HCT116 (cell line): ENCODE measurements at regions not wholly inside any gene's neighbourhood (a gene's known extent, or its start where the extent isn't known, plus 50 kb on each side); places are given as distances from the start of the nearest gene placed in this dataset.

ENCODE experiments used
- ATAC-seq: fragments of 200-7000 bp; cut with Tn5 transposase; 2 replicates; pipeline ENCODE4 v1.9.1; 2020; ENCODE audit warnings: mild to moderate bottlenecking, moderate library complexity
- BruUV-seq: library from RNA; stranded (reverse); fragments of 400-500 nt; replicated peaks from 2 replicates; lab custom pipeline; 2021; lab: Mats Ljungman, UMichigan
- CTCF ChIA-PET: fragments of 300-600 bp; sonication (Branson Sonifier 250); formaldehyde crosslinking; loops from one replicate; lab custom pipeline; 2021; ENCODE audit warnings: antibody characterized with exemption; lab: Charles Lee
- POLR2A ChIA-PET: fragments of 300-600, 350-600 bp; sonication (Branson Sonifier 250); formaldehyde crosslinking; loops from one replicate; lab custom pipeline; 2021; ENCODE audit warnings: antibody characterized with exemption; lab: Charles Lee
- RAD21 ChIA-PET, 2 experiments: fragments of 300-600 bp; sonication (Branson Sonifier 250); formaldehyde crosslinking; loops; one replicate each; lab custom pipeline; 2023; ENCODE audit warnings: low total read pairs in 2 of 2; ENCODE audit not compliant: uncharacterized antibody in 2 of 2, unreplicated experiment in 2 of 2, low non-redundant PET in 1 of 2; lab: Charles Lee
- DNase-seq: peaks from one replicate; pipeline ENCODE4 v3.0.0-alpha.2; 2010; ENCODE audit warnings: low read depth, low spot score
- H2AFZ ChIP-seq: fragments of 200-600 bp; shearing (Covaris generic), sonication (generic); 2 replicates; pipeline ENCODE4 v1.6.1; 2017; ENCODE audit warnings: low read depth, mixed run types, mixed read lengths, antibody characterized with exemption, low read length; ENCODE audit not compliant: poor library complexity, severe bottlenecking
- H3K27ac ChIP-seq: 2 replicates; pipeline ENCODE4 v1.5.1; 2012; ENCODE audit warnings: low read depth, low read length
- H3K27me3 ChIP-seq: fragments of 200-600 bp; sonication (generic); 2 replicates; pipeline ENCODE4 v1.6.1; 2016; ENCODE audit warnings: mixed run types, low read length, mixed read lengths; ENCODE audit not compliant: insufficient read depth
- H3K36me3 ChIP-seq, 2 experiments: fragments of 200-500 bp in 1 of 2; fragments of 200-600 bp in 1 of 2; sonication (Bioruptor generic) in 1 of 2; sonication (generic) in 1 of 2; 2 replicates each; pipeline versions ENCODE4 v1.5.1 to v1.6.1; 2014 to 2016; ENCODE audit warnings: low read length in 2 of 2, inconsistent platforms in 1 of 2, mixed read lengths in 1 of 2, mixed run types in 1 of 2; ENCODE audit not compliant: insufficient read depth in 2 of 2, control insufficient read depth in 1 of 2
- H3K4me1 ChIP-seq, 2 experiments: fragments of 200-600 bp in 1 of 2; sonication (generic) in 1 of 2; 2 replicates each; pipeline versions ENCODE4 v1.5.1 to v1.6.1; 2012 to 2017; ENCODE audit warnings: low read length in 2 of 2, inconsistent platforms in 1 of 2, mild to moderate bottlenecking in 1 of 2, mixed read lengths in 1 of 2, mixed run types in 1 of 2, moderate library complexity in 1 of 2; ENCODE audit not compliant: insufficient read depth in 2 of 2, control insufficient read depth in 1 of 2
- H3K4me2 ChIP-seq: fragments of 200-600 bp; sonication (generic); 2 replicates; pipeline ENCODE4 v1.6.1; 2017; ENCODE audit warnings: mixed run types, low read length, mixed read lengths
- H3K4me3 ChIP-seq, 2 experiments: fragments of 200-600 bp in 1 of 2; sonication (generic) in 1 of 2; replicated peaks in 1 of 2; 2 replicates each; pipeline ENCODE4 v1.5.1; 2011 to 2016; ENCODE audit warnings: low read length in 2 of 2, control low read depth in 1 of 2, low read depth in 1 of 2, mild to moderate bottlenecking in 1 of 2, mixed read lengths in 1 of 2, mixed run types in 1 of 2
- H3K79me2 ChIP-seq: fragments of 200-600 bp; sonication (generic); 2 replicates; pipeline ENCODE4 v1.6.1; 2017; ENCODE audit warnings: mild to moderate bottlenecking, mixed run types, low read length, moderate library complexity, mixed read lengths; ENCODE audit not compliant: insufficient read depth
- H3K9ac ChIP-seq: fragments of 200-600 bp; sonication (generic); 2 replicates; pipeline ENCODE4 v1.6.1; 2016; ENCODE audit warnings: low read length, mixed read lengths
- H3K9me2 ChIP-seq: fragments of 200-600 bp; sonication (generic), shearing (Covaris generic); 2 replicates; pipeline ENCODE4 v1.6.1; 2017; ENCODE audit warnings: mixed run types, mild to moderate bottlenecking, moderate library complexity; ENCODE audit not compliant: insufficient read depth
- H3K9me3 ChIP-seq, 2 experiments: fragments of 200-500 bp in 1 of 2; fragments of 200-600 bp in 1 of 2; sonication (Bioruptor generic) in 1 of 2; sonication (generic) in 1 of 2; 2 replicates each; pipeline ENCODE4 v1.6.1; 2014 to 2017; ENCODE audit warnings: low read length in 2 of 2, mixed read lengths in 2 of 2, inconsistent platforms in 1 of 2, low read depth in 1 of 2, mild to moderate bottlenecking in 1 of 2, mixed run types in 1 of 2, moderate library complexity in 1 of 2; ENCODE audit not compliant: control insufficient read depth in 1 of 2, insufficient read depth in 1 of 2
- H4K20me1 ChIP-seq: fragments of 200-600 bp; sonication (generic), shearing (Covaris generic); 2 replicates; pipeline ENCODE4 v1.6.1; 2017; ENCODE audit warnings: mixed run types, mild to moderate bottlenecking, moderate library complexity; ENCODE audit not compliant: insufficient read depth
- ATF3 ChIP-seq: IDR thresholded peaks from 2 replicates; pipeline ENCODE4 v1.6.1; 2012
- EGR1 ChIP-seq: IDR thresholded peaks from 2 replicates; pipeline ENCODE4 v1.6.1; 2012; ENCODE audit warnings: low read depth
- EZH2 ChIP-seq: fragments of 200-600 bp; sonication (generic); IDR thresholded peaks from 2 replicates; pipeline ENCODE4 v1.6.1; 2017; ENCODE audit warnings: antibody characterized with exemption, mixed run types
- EZH2phosphoT487 ChIP-seq: fragments of 200-600 bp; IDR thresholded peaks from 2 replicates; pipeline ENCODE4 v1.6.1; 2018; ENCODE audit warnings: antibody characterized with exemption, borderline replicate concordance
- JUND ChIP-seq: IDR thresholded peaks from 2 replicates; pipeline ENCODE4 v1.6.1; 2012
- MAX ChIP-seq: IDR thresholded peaks from 2 replicates; pipeline ENCODE4 v1.6.1; 2012
- POLR2AphosphoS5 ChIP-seq: IDR thresholded peaks from 2 replicates; pipeline ENCODE4 v1.6.1; 2011; ENCODE audit warnings: mild to moderate bottlenecking, low read depth, low read length, moderate library complexity
- RAD21 ChIP-seq: IDR thresholded peaks from 2 replicates; pipeline ENCODE4 v1.6.1; 2012; ENCODE audit warnings: low read depth, mild to moderate bottlenecking
- SRF ChIP-seq: IDR thresholded peaks from 2 replicates; pipeline ENCODE4 v1.6.1; 2012; ENCODE audit warnings: low read depth
- YY1 ChIP-seq: IDR thresholded peaks from 2 replicates; pipeline ENCODE4 v1.6.1; 2011; ENCODE audit warnings: low read length, low read depth, moderate library complexity, mild to moderate bottlenecking; ENCODE audit not compliant: insufficient replicate concordance; ENCODE audit errors: extremely low read depth
- ZFX ChIP-seq: fragments of 450-650 bp; IDR thresholded peaks from 2 replicates; pipeline ENCODE4 v1.6.1; 2017
- intact Hi-C: fragments of 100-400 bp; cut with micrococcal nuclease; formaldehyde crosslinking; loops from 2 replicates; pipeline ENCODE4 v1.10.0; 2022
- TF ChIP-seq, protein P1 (sequence below), 3 experiments: fragments of 200-600 bp in 1 of 3; sonication (generic) in 1 of 3; IDR thresholded peaks in 2 of 3; conservative IDR thresholded peaks in 1 of 3; 2 replicates each; pipeline ENCODE4 v1.5.1; 2012 to 2017; ENCODE audit warnings: low read depth in 2 of 3, low read length in 2 of 3, antibody characterized with exemption in 1 of 3, borderline replicate concordance in 1 of 3, control low read depth in 1 of 3, mild to moderate bottlenecking in 1 of 3, mixed read lengths in 1 of 3, mixed run types in 1 of 3, moderate library complexity in 1 of 3; ENCODE audit not compliant: insufficient read depth in 1 of 3

GRCh38 chr12:114562654-114563053 lies 121.3 kb downstream of the TBX3 start:
- Histone ChIP-seq H3K9ac (no peak overlapping the region), H3K4me1 (no peaks in the 10 kb centered on the region), H3K27ac (no peak overlapping the region), H3K27me3 (peaks cover 23% of the 10 kb centered on the region), H4K20me1 (no peaks in the 10 kb centered on the region), H3K36me3 (no peaks in the 10 kb centered on the region), H3K4me2 (no peak overlapping the region), H3K9me2 (no peaks in the 10 kb centered on the region), H3K4me3 (no peak overlapping the region), H2AFZ (no peak overlapping the region), H3K79me2 (no peaks in the 10 kb centered on the region), H3K9me3 (no peaks in the 10 kb centered on the region)
- BruUV-seq = no TSS peak
- RAD21 ChIA-PET = no interaction called here
- no peak for TF ChIP-seq SRF
- TF ChIP-seq EZH2 = no peak
- no peak for TF ChIP-seq ATF3
- no peak for TF ChIP-seq POLR2AphosphoS5
- TF ChIP-seq EGR1 = no peak
- TF ChIP-seq RAD21 = no peak
- no peak for TF ChIP-seq EZH2phosphoT487
- TF ChIP-seq YY1 = no peak
- TF ChIP-seq JUND = no peak
- no peak for TF ChIP-seq MAX
- TF ChIP-seq, protein P1, sequence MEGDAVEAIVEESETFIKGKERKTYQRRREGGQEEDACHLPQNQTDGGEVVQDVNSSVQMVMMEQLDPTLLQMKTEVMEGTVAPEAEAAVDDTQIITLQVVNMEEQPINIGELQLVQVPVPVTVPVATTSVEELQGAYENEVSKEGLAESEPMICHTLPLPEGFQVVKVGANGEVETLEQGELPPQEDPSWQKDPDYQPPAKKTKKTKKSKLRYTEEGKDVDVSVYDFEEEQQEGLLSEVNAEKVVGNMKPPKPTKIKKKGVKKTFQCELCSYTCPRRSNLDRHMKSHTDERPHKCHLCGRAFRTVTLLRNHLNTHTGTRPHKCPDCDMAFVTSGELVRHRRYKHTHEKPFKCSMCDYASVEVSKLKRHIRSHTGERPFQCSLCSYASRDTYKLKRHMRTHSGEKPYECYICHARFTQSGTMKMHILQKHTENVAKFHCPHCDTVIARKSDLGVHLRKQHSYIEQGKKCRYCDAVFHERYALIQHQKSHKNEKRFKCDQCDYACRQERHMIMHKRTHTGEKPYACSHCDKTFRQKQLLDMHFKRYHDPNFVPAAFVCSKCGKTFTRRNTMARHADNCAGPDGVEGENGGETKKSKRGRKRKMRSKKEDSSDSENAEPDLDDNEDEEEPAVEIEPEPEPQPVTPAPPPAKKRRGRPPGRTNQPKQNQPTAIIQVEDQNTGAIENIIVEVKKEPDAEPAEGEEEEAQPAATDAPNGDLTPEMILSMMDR (IDR thresholded peaks at IDR 0.05 in 2 of 3, conservative IDR thresholded peaks at IDR 0.05 in 1 of 3; ENCODE audit: borderline replicate concordance in 1 of 3, insufficient read depth in 1 of 3, low read depth in 2 of 3, low read length in 2 of 3) = no peak
- no peak for TF ChIP-seq ZFX
- CTCF ChIA-PET = no interaction called here
- POLR2A ChIA-PET = no interaction called here
- ATAC-seq (no peak), DNase-seq (no peak)
- intact Hi-C loops = no loop called here
